ENCODE measurements at regions not wholly inside any gene's neighbourhood (a gene's known extent, or its start where the extent isn't known, plus 50 kb on each side); places are given as distances from the start of the nearest gene placed in this dataset.

DNA sequence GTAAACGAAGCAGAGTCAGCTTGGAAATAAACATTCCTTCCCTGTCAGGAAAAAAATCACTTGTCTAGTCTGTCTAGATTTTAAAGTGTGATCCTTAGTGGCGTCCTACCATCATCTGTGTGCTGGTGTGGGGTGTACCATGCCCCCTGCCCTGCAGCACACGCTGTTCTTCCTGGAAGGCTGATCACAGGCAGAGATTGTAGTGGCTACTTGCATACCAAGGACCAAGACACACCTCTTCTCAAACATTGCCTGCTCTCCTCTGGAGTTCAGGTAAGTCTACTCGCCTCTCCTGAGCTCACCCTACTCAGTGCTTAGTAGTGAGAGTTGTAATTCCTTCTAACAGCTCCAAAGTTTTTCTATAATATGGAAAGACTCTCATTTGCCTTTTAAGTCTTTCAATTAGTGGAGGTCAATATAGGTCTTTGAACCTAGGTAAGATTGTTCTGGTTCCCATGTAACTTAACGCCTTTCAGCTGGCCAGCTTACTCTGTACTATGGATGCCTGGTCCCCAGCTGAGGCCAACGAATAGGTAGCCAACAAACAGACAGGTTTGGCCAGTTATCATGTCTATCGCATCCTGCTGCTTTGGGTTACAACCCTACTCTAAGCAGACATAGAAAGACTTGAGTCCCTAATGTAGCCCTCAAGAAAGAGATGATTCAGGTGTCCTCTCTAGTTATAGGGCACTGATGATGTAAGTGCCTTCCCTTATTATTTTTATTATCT is 55.4 kb downstream of the XCL1 start:
- no peak for ATAC-seq (ENCODE audit: insufficient read depth, low read depth)

DNA sequence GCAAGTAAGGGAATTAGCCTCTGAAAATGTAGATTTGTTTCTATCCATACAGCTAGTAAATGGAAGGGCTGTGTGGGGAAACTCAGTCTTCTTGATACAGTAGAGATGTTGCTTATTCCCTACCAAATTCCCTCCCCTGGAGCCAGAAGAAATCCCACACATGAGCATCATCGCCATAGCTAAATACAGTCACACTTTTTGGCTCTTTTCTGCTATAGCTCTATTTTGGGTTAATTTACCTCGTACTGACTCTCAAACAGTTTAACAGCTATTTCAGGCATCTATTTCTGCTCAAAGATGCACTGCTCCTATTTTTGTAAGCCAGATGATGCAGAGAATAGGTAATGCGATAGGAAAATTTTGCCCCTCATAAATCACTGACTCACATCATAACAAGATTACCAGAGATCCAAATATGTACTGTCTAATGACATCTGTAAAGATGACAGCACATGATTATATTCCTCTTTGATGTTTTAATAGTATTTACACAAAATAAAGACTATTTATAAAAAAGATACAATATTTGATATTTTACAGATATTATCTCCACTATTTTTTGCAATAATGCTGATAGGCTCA is 58.6 kb downstream of the XCL1 start:
- ATAC-seq (ENCODE audit: insufficient read depth, low read depth) (no peak), DNase-seq (no peak)
- Histone ChIP-seq H3K9ac (ENCODE audit: low read depth, low read length) (no peak overlapping the region), H3K36me3 (ENCODE audit: insufficient read depth, low read length) (no peaks in the 10 kb centered on the region), H3K4me2 (ENCODE audit: insufficient read depth, low read length) (no peak overlapping the region), H3K4me3 (ENCODE audit: low read depth in 1 of 2, low read length in 2 of 2) (no peak overlapping the region), H3K27ac (ENCODE audit: low read length) (no peak overlapping the region), H2AFZ (ENCODE audit: low read depth, low read length) (no peak overlapping the region), H3K4me1 (ENCODE audit: insufficient read depth, low read length) (no peaks in the 10 kb centered on the region), H3K9me3 (ENCODE audit: insufficient read depth, low read length, severe bottlenecking) (no peaks in the 10 kb centered on the region), H3K79me2 (ENCODE audit: insufficient read depth, low read length) (no peaks in the 10 kb centered on the region), H4K20me1 (ENCODE audit: insufficient read depth, low read length) (no peaks in the 10 kb centered on the region), H3K27me3 (ENCODE audit: insufficient read depth, low read length, poor library complexity) (no peaks in the 10 kb centered on the region)
- no peak for TF ChIP-seq EZH2 (IDR thresholded peaks at IDR 0.05; ENCODE audit: borderline replicate concordance, low read depth, low read length, severe bottlenecking)
- TF ChIP-seq, protein P1, sequence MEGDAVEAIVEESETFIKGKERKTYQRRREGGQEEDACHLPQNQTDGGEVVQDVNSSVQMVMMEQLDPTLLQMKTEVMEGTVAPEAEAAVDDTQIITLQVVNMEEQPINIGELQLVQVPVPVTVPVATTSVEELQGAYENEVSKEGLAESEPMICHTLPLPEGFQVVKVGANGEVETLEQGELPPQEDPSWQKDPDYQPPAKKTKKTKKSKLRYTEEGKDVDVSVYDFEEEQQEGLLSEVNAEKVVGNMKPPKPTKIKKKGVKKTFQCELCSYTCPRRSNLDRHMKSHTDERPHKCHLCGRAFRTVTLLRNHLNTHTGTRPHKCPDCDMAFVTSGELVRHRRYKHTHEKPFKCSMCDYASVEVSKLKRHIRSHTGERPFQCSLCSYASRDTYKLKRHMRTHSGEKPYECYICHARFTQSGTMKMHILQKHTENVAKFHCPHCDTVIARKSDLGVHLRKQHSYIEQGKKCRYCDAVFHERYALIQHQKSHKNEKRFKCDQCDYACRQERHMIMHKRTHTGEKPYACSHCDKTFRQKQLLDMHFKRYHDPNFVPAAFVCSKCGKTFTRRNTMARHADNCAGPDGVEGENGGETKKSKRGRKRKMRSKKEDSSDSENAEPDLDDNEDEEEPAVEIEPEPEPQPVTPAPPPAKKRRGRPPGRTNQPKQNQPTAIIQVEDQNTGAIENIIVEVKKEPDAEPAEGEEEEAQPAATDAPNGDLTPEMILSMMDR (IDR thresholded peaks at IDR 0.05; ENCODE audit: borderline replicate concordance, extremely low read depth, low read length, poor library complexity, severe bottlenecking): no peak

More for the DNA sequence above, 55.4 kb downstream of the XCL1 start:
- H2AFZ ChIP-seq (ENCODE audit: low read depth, low read length): no peak overlapping the region
- no peak for TF ChIP-seq EZH2 (IDR thresholded peaks at IDR 0.05; ENCODE audit: borderline replicate concordance, low read depth, low read length, severe bottlenecking)
- TF ChIP-seq, protein P1 (IDR thresholded peaks at IDR 0.05; ENCODE audit: borderline replicate concordance, extremely low read depth, low read length, poor library complexity, severe bottlenecking): no peak
- no peak for DNase-seq
- H3K9ac ChIP-seq (ENCODE audit: low read depth, low read length): no peak overlapping the region
- no peak overlapping the region for H3K4me2 ChIP-seq (ENCODE audit: insufficient read depth, low read length)
- no peaks in the 10 kb centered on the region for H3K36me3 ChIP-seq (ENCODE audit: insufficient read depth, low read length)
- H3K79me2 ChIP-seq (ENCODE audit: insufficient read depth, low read length): no peaks in the 10 kb centered on the region
- no peak overlapping the region for H3K4me3 ChIP-seq (ENCODE audit: low read depth in 1 of 2, low read length in 2 of 2)
- H3K27me3 ChIP-seq (ENCODE audit: insufficient read depth, low read length, poor library complexity): no peaks in the 10 kb centered on the region
- no peaks in the 10 kb centered on the region for H3K4me1 ChIP-seq (ENCODE audit: insufficient read depth, low read length)
- H4K20me1 ChIP-seq (ENCODE audit: insufficient read depth, low read length): no peaks in the 10 kb centered on the region
- no peaks in the 10 kb centered on the region for H3K9me3 ChIP-seq (ENCODE audit: insufficient read depth, low read length, severe bottlenecking)
- no peak overlapping the region for H3K27ac ChIP-seq (ENCODE audit: low read length)

DNA sequence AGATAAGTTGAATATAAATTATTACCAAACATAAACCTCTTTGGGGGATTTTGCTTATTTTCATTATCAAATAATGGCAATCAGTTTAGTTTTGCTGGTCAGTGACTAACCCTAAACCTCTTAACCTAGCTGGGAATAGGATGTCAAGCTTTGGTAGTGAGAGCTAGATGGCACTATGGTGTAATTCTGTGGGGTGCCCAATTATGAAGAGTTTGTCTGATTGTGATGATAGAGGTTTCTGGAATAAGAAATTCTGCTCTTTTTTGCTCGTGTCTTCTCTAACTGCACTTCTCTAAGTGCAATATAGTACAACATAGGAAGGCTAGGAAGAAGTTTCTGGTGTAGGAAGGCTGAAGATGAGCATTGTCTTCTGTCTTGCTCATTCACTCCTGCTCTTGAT is 59.8 kb downstream of the XCL1 start:
- ATAC-seq (ENCODE audit: insufficient read depth, low read depth): no peak

More for the DNA sequence above, 59.8 kb downstream of the XCL1 start:
- no peak overlapping the region for H2AFZ ChIP-seq (ENCODE audit: low read depth, low read length)
- no peak for DNase-seq
- no peak overlapping the region for H3K4me3 ChIP-seq (ENCODE audit: low read depth in 1 of 2, low read length in 2 of 2)
- H3K9ac ChIP-seq (ENCODE audit: low read depth, low read length): no peak overlapping the region
- H3K27me3 ChIP-seq (ENCODE audit: insufficient read depth, low read length, poor library complexity): no peaks in the 10 kb centered on the region
- no peaks in the 10 kb centered on the region for H3K36me3 ChIP-seq (ENCODE audit: insufficient read depth, low read length)
- TF ChIP-seq EZH2 (IDR thresholded peaks at IDR 0.05; ENCODE audit: borderline replicate concordance, low read depth, low read length, severe bottlenecking): no peak
- TF ChIP-seq, protein P1 (IDR thresholded peaks at IDR 0.05; ENCODE audit: borderline replicate concordance, extremely low read depth, low read length, poor library complexity, severe bottlenecking): no peak
- no peaks in the 10 kb centered on the region for H3K9me3 ChIP-seq (ENCODE audit: insufficient read depth, low read length, severe bottlenecking)
- H4K20me1 ChIP-seq (ENCODE audit: insufficient read depth, low read length): no peaks in the 10 kb centered on the region
- H3K27ac ChIP-seq (ENCODE audit: low read length): no peak overlapping the region
- H3K4me1 ChIP-seq (ENCODE audit: insufficient read depth, low read length): no peaks in the 10 kb centered on the region
- H3K79me2 ChIP-seq (ENCODE audit: insufficient read depth, low read length): no peaks in the 10 kb centered on the region
- H3K4me2 ChIP-seq (ENCODE audit: insufficient read depth, low read length): no peak overlapping the region

All from DND-41 (cell line).